H1 (cell line): ENCODE measurements at regions not wholly inside any gene's neighbourhood (a gene's known extent, or its start where the extent isn't known, plus 50 kb on each side); places are given as distances from the start of the nearest gene placed in this dataset.

Experiments
- CTCF ChIA-PET: fragments of 300-600 bp; sonication (Branson Sonifier 250); formaldehyde crosslinking; loops from one replicate; lab custom pipeline; 2021; ENCODE audit not compliant: partially characterized antibody; lab: Charles Lee
- POLR2A ChIA-PET: fragments of 300-600 bp; sonication (Branson Sonifier 250); formaldehyde crosslinking; loops from one replicate; lab custom pipeline; 2021; ENCODE audit warnings: inconsistent platforms; ENCODE audit not compliant: partially characterized antibody; lab: Charles Lee
- DNase-seq, 2 experiments: peaks; one replicate each; pipeline versions ENCODE4 v3.0.0 to v3.0.0-alpha.2; 2010 to 2022; ENCODE audit warnings: low spot score in 2 of 2, low read depth in 1 of 2, mixed read lengths in 1 of 2
- FAIRE-seq: peaks from 2 replicates; lab custom pipeline; 2011; peaks lifted over from hg19 to GRCh38; lab: Jason Lieb, UNC
- H2AFZ ChIP-seq: 2 replicates; pipeline ENCODE4 v1.8.1; 2012; ENCODE audit warnings: low read length, inconsistent platforms
- H2AK5ac ChIP-seq: 2 replicates; pipeline ENCODE4 v1.6.1; 2013; ENCODE audit warnings: low read depth, low read length
- H2BK120ac ChIP-seq: replicated peaks from 2 replicates; pipeline ENCODE3; 2013; ENCODE audit warnings: low read depth, low read length, inconsistent platforms
- H2BK12ac ChIP-seq: 2 replicates; pipeline ENCODE4 v1.6.1; 2013; ENCODE audit warnings: low read depth, low read length
- H2BK15ac ChIP-seq: 2 replicates; pipeline ENCODE4 v1.6.1; 2013; ENCODE audit warnings: low read length
- H2BK20ac ChIP-seq: 2 replicates; pipeline ENCODE4 v1.6.1; 2013; ENCODE audit warnings: low read length
- H2BK5ac ChIP-seq: 2 replicates; pipeline ENCODE4 v1.6.1; 2013; ENCODE audit warnings: low read depth, low read length
- H3K14ac ChIP-seq: 2 replicates; pipeline ENCODE4 v1.6.1; 2013; ENCODE audit warnings: inconsistent platforms; ENCODE audit not compliant: insufficient read length
- H3K18ac ChIP-seq: 2 replicates; pipeline ENCODE4 v1.6.1; 2013; ENCODE audit warnings: low read length; ENCODE audit errors: extremely low read depth
- H3K23ac ChIP-seq: 2 replicates; pipeline ENCODE4 v1.6.1; 2013; ENCODE audit warnings: inconsistent platforms; ENCODE audit not compliant: insufficient read length
- H3K23me2 ChIP-seq: 2 replicates; pipeline ENCODE4 v1.6.1; 2013; ENCODE audit warnings: low read depth, low read length
- H3K27ac ChIP-seq: 2 replicates; pipeline ENCODE4 v1.6.1; 2011; ENCODE audit warnings: low read depth, low read length, inconsistent platforms
- H3K27me3 ChIP-seq, 4 experiments: replicated peaks in 1 of 4; 1 replicate in 1 of 4; 2 replicates in 3 of 4; pipeline versions ENCODE4 v1.6.1 to v1.8.1; 2011 to 2013; ENCODE audit warnings: low read length in 3 of 4, mild to moderate bottlenecking in 3 of 4, inconsistent platforms in 2 of 4, mixed read lengths in 2 of 4, moderate library complexity in 1 of 4; ENCODE audit not compliant: control insufficient read depth in 3 of 4, insufficient read depth in 3 of 4; ENCODE audit errors: extremely low read depth in 1 of 4
- H3K36me3 ChIP-seq, 4 experiments: 2 replicates each; pipeline versions ENCODE4 v1.6.1 to v1.8.1; 2011 to 2013; ENCODE audit warnings: mild to moderate bottlenecking in 4 of 4, low read length in 3 of 4, moderate library complexity in 2 of 4, control low read depth in 1 of 4, inconsistent platforms in 1 of 4; ENCODE audit not compliant: insufficient read depth in 4 of 4, control insufficient read depth in 2 of 4
- H3K4ac ChIP-seq: replicated peaks from 2 replicates; pipeline ENCODE3; 2013; ENCODE audit warnings: low read length, low read depth, mixed read lengths, inconsistent platforms; ENCODE audit not compliant: insufficient read length
- H3K4me1 ChIP-seq, 4 experiments: replicated peaks in 1 of 4; 1 replicate in 1 of 4; 2 replicates in 3 of 4; pipeline versions ENCODE4 v1.6.1 to v1.8.1; 2011 to 2013; ENCODE audit warnings: low read length in 3 of 4, inconsistent platforms in 2 of 4, mixed read lengths in 1 of 4; ENCODE audit not compliant: insufficient read depth in 4 of 4, control insufficient read depth in 3 of 4
- H3K4me2 ChIP-seq, 2 experiments: 2 replicates each; pipeline versions ENCODE4 v1.6.1 to v1.8.1; 2011 to 2013; ENCODE audit warnings: low read depth in 2 of 2, low read length in 2 of 2, control low read depth in 1 of 2, inconsistent platforms in 1 of 2, mild to moderate bottlenecking in 1 of 2; ENCODE audit not compliant: insufficient read depth in 1 of 2
- H3K4me3 ChIP-seq, 4 experiments: fragments of 200-600, 300-600 bp in 1 of 4; sonication (generic), shearing (Covaris generic), sonication (Bioruptor Twin) in 1 of 4; 2 replicates each; pipeline versions ENCODE4 v1.5.1 to v1.8.1; 2011 to 2016; ENCODE audit warnings: low read length in 4 of 4, low read depth in 3 of 4, control low read depth in 2 of 4, inconsistent platforms in 2 of 4, mild to moderate bottlenecking in 2 of 4, mixed read lengths in 1 of 4, moderate library complexity in 1 of 4; ENCODE audit not compliant: insufficient read depth in 2 of 4; ENCODE audit errors: extremely low read depth in 1 of 4
- H3K56ac ChIP-seq: replicated peaks from 2 replicates; pipeline ENCODE3; 2013; ENCODE audit warnings: low read depth, mild to moderate bottlenecking, mixed read lengths, low read length, inconsistent platforms; ENCODE audit not compliant: insufficient read length
- H3K79me1 ChIP-seq: 2 replicates; pipeline ENCODE4 v1.6.1; 2013; ENCODE audit warnings: low read depth, low read length, control low read depth
- H3K79me2 ChIP-seq, 2 experiments: 2 replicates each; pipeline versions ENCODE4 v1.6.1 to v1.8.1; 2012 to 2013; ENCODE audit warnings: low read length in 2 of 2, mild to moderate bottlenecking in 2 of 2, inconsistent platforms in 1 of 2; ENCODE audit not compliant: insufficient read depth in 2 of 2, control insufficient read depth in 1 of 2
- H3K9ac ChIP-seq, 4 experiments: replicated peaks in 1 of 4; 1 replicate in 1 of 4; 2 replicates in 3 of 4; pipeline versions ENCODE4 v1.6.1 to v1.8.1; 2011 to 2013; ENCODE audit warnings: low read depth in 3 of 4, low read length in 3 of 4, control low read depth in 2 of 4, mild to moderate bottlenecking in 2 of 4, moderate library complexity in 2 of 4, inconsistent platforms in 1 of 4; ENCODE audit errors: extremely low read depth in 1 of 4
- H3K9me3 ChIP-seq, 2 experiments: 2 replicates each; pipeline versions ENCODE4 v1.6.1 to v1.8.1; 2012 to 2013; ENCODE audit warnings: mild to moderate bottlenecking in 2 of 2, moderate library complexity in 2 of 2, control low read depth in 1 of 2, inconsistent platforms in 1 of 2, low read depth in 1 of 2, low read length in 1 of 2, mixed read lengths in 1 of 2; ENCODE audit not compliant: insufficient read depth in 2 of 2
- H4K20me1 ChIP-seq, 2 experiments: replicated peaks in 1 of 2; 2 replicates each; pipeline versions ENCODE3 to v1.8.1; 2011 to 2013; ENCODE audit warnings: inconsistent platforms in 2 of 2, low read length in 2 of 2, mild to moderate bottlenecking in 1 of 2; ENCODE audit not compliant: insufficient read depth in 2 of 2, control insufficient read depth in 1 of 2
- H4K5ac ChIP-seq: 2 replicates; pipeline ENCODE4 v1.6.1; 2013; ENCODE audit warnings: low read length, low read depth, mixed read lengths, inconsistent platforms; ENCODE audit not compliant: insufficient read length
- H4K8ac ChIP-seq: 2 replicates; pipeline ENCODE4 v1.8.0; 2013; ENCODE audit warnings: mild to moderate bottlenecking, moderate library complexity, low read length, inconsistent platforms; ENCODE audit not compliant: insufficient read depth; ENCODE audit errors: extremely low read depth
- H4K91ac ChIP-seq: replicated peaks from 2 replicates; pipeline ENCODE3; 2013; ENCODE audit warnings: low read length, mixed read lengths, inconsistent platforms; ENCODE audit not compliant: insufficient read length
- CHD1 ChIP-seq: IDR thresholded peaks from 2 replicates; pipeline ENCODE4 v1.6.1; 2012; ENCODE audit warnings: low read depth, low read length, improper control_type of control experiment
- CTBP2 ChIP-seq: IDR thresholded peaks from 2 replicates; pipeline ENCODE4 v1.7.0; 2011; ENCODE audit warnings: borderline replicate concordance, mild to moderate bottlenecking, moderate library complexity, mixed read lengths, low read length; ENCODE audit not compliant: insufficient read depth, insufficient read length
- EZH2 ChIP-seq: fragments of 200-600 bp; sonication (generic); IDR thresholded peaks from 2 replicates; pipeline ENCODE4 v1.7.1; 2012; ENCODE audit warnings: low read depth, mild to moderate bottlenecking, moderate library complexity, low read length, inconsistent platforms; ENCODE audit not compliant: severe bottlenecking
- GABPA ChIP-seq: IDR thresholded peaks from 2 replicates; pipeline ENCODE4 v1.6.1; 2011; ENCODE audit warnings: mild to moderate bottlenecking, low read length, moderate library complexity, borderline replicate concordance; ENCODE audit not compliant: insufficient read depth
- KDM4A ChIP-seq: IDR thresholded peaks from one replicate; pipeline ENCODE4 v1.7.1; 2012; ENCODE audit warnings: low read depth, mild to moderate bottlenecking, moderate library complexity, low read length, inconsistent platforms; ENCODE audit not compliant: severe bottlenecking
- KDM5A ChIP-seq: fragments of 200-600 bp; IDR thresholded peaks from 2 replicates; pipeline ENCODE4 v1.7.1; 2012; ENCODE audit warnings: mild to moderate bottlenecking, low read length, inconsistent platforms, mixed read lengths
- SRF ChIP-seq: IDR thresholded peaks from 2 replicates; pipeline ENCODE4 v1.6.1; 2011; ENCODE audit warnings: mild to moderate bottlenecking, low read depth, low read length, moderate library complexity
- TAF1 ChIP-seq: IDR thresholded peaks from 2 replicates; pipeline ENCODE4 v1.6.1; 2011; ENCODE audit warnings: mild to moderate bottlenecking, low read depth, low read length
- TCF12 ChIP-seq: IDR thresholded peaks from 2 replicates; pipeline ENCODE4 v1.6.1; 2011; ENCODE audit warnings: low read depth, mild to moderate bottlenecking, low read length
- USF2 ChIP-seq: IDR thresholded peaks from 2 replicates; pipeline ENCODE4 v1.6.1; 2011; ENCODE audit warnings: low read length, improper control_type of control experiment

GRCh38 chr14:87304404-87304803 is 688.6 kb downstream of the GALC start:
- no peak overlapping the region for H3K14ac ChIP-seq
- no peaks in the 10 kb centered on the region for H3K36me3 ChIP-seq
- H3K23me2 ChIP-seq = no peaks in the 10 kb centered on the region; the same call in 1 of the 2 replicates
- H2AK5ac ChIP-seq = no peak overlapping the region
- H3K9ac ChIP-seq = no peak overlapping the region
- H3K27me3 ChIP-seq = no peaks in the 10 kb centered on the region
- H2BK20ac ChIP-seq = no peak overlapping the region
- H3K18ac ChIP-seq = no peak overlapping the region
- no peak overlapping the region for H3K27ac ChIP-seq
- H3K4me1 ChIP-seq = no peaks in the 10 kb centered on the region
- H2BK5ac ChIP-seq = no peak overlapping the region
- ChIA-PET CTCF (interaction anchor here (1.5 kb wide), 1 partner anchor 255 kb away, joined by 5 read pairs; no protein-coding TSS in a partner anchor), POLR2A (no interaction called here)
- no peak overlapping the region for H2AFZ ChIP-seq
- H2BK15ac ChIP-seq = no peak overlapping the region
- H3K23ac ChIP-seq = no peak overlapping the region
- no peak overlapping the region for H3K56ac ChIP-seq
- H3K4ac ChIP-seq = no peak overlapping the region
- H3K4me3 ChIP-seq = no peak overlapping the region
- H4K91ac ChIP-seq = no peak overlapping the region
- DNase-seq (no peak), FAIRE-seq (no peak)
- no peak overlapping the region for H3K4me2 ChIP-seq
- H2BK12ac ChIP-seq = no peak overlapping the region
- H3K79me2 ChIP-seq = no peaks in the 10 kb centered on the region
- no peak overlapping the region for H4K5ac ChIP-seq
- H2BK120ac ChIP-seq = no peak overlapping the region
- H4K20me1 ChIP-seq = no peaks in the 10 kb centered on the region
- H3K79me1 ChIP-seq = no peaks in the 10 kb centered on the region
- H4K8ac ChIP-seq = no peak overlapping the region
- no peaks in the 10 kb centered on the region for H3K9me3 ChIP-seq
- TF ChIP-seq CTBP2 = no peak
- no peak for TF ChIP-seq SRF
- TF ChIP-seq CHD1 = no peak
- no peak for TF ChIP-seq TCF12
- TF ChIP-seq TAF1 = no peak
- no peak for TF ChIP-seq USF2
- no peak for TF ChIP-seq EZH2
- TF ChIP-seq KDM5A = no peak
- TF ChIP-seq KDM4A = no peak
- TF ChIP-seq GABPA = no peak
